Activated naive CD4-positive, alpha-beta T cell treated with anti-CD3 and anti-CD28 coated beads, Interleukin-2, amount 50 U/mL, for 24 hours (primary cell): ENCODE measurements at regions not wholly inside any gene's neighbourhood (a gene's known extent, or its start where the extent isn't known, plus 50 kb on each side); places are given as distances from the start of the nearest gene placed in this dataset.

Experiments
- H3K27ac Mint-ChIP-seq: one replicate; pipeline ENCODE4 v1.8.0; 2021; ENCODE audit warnings: mild to moderate bottlenecking, mixed read lengths
- H3K27me3 Mint-ChIP-seq: one replicate; pipeline ENCODE4 v1.8.0; 2021; ENCODE audit warnings: mixed read lengths
- H3K36me3 Mint-ChIP-seq: one replicate; pipeline ENCODE4 v1.8.0; 2021; ENCODE audit warnings: mixed read lengths
- H3K4me1 Mint-ChIP-seq: one replicate; pipeline ENCODE4 v1.8.0; 2021; ENCODE audit warnings: mixed read lengths
- H3K4me3 Mint-ChIP-seq: one replicate; pipeline ENCODE4 v1.8.0; 2021; ENCODE audit warnings: mild to moderate bottlenecking, mixed read lengths
- H3K9me3 Mint-ChIP-seq: one replicate; pipeline ENCODE4 v1.8.0; 2021; ENCODE audit warnings: mixed read lengths

GRCh38 chr5:143761663-143762062 is 50.3 kb upstream of the HMHB1 start:
- no peaks in the 10 kb centered on the region for H3K4me1 Mint-ChIP-seq
- H3K9me3 Mint-ChIP-seq, result no peaks in the 10 kb centered on the region
- peaks cover 6% of the 10 kb centered on the region for H3K27me3 Mint-ChIP-seq
- H3K27ac Mint-ChIP-seq, result no peak overlapping the region
- H3K36me3 Mint-ChIP-seq, result no peaks in the 10 kb centered on the region
- H3K4me3 Mint-ChIP-seq, result no peak overlapping the region

GRCh38 chr5:143760755-143761154 is 51.2 kb upstream of the HMHB1 start:
- Mint-ChIP-seq H3K9me3 (no peaks in the 10 kb centered on the region), H3K36me3 (no peaks in the 10 kb centered on the region), H3K27ac (no peak overlapping the region), H3K4me3 (no peak overlapping the region), H3K27me3 (peaks cover 3% of the 10 kb centered on the region), H3K4me1 (no peaks in the 10 kb centered on the region)

GRCh38 chr5:143760131-143760505 is 51.8 kb upstream of the HMHB1 start:
- no peaks in the 10 kb centered on the region for H3K36me3 Mint-ChIP-seq
- H3K4me1 Mint-ChIP-seq, result no peaks in the 10 kb centered on the region
- H3K27me3 Mint-ChIP-seq, result peaks cover 2% of the 10 kb centered on the region
- H3K27ac Mint-ChIP-seq, result no peak overlapping the region
- H3K4me3 Mint-ChIP-seq, result no peak overlapping the region
- H3K9me3 Mint-ChIP-seq, result no peaks in the 10 kb centered on the region

GRCh38 chr5:143759396-143760130 is 52.4 kb upstream of the HMHB1 start:
- no peaks in the 10 kb centered on the region for H3K36me3 Mint-ChIP-seq
- no peak overlapping the region for H3K27ac Mint-ChIP-seq
- no peak overlapping the region for H3K4me3 Mint-ChIP-seq
- H3K9me3 Mint-ChIP-seq, result no peaks in the 10 kb centered on the region
- H3K4me1 Mint-ChIP-seq, result no peaks in the 10 kb centered on the region
- H3K27me3 Mint-ChIP-seq, result peaks cover 2% of the 10 kb centered on the region

GRCh38 chr5:143758750-143759149 is 53.2 kb upstream of the HMHB1 start:
- Mint-ChIP-seq H3K27ac (no peak overlapping the region), H3K4me1 (no peaks in the 10 kb centered on the region), H3K4me3 (no peak overlapping the region), H3K9me3 (no peaks in the 10 kb centered on the region), H3K36me3 (no peaks in the 10 kb centered on the region), H3K27me3 (peaks cover 2% of the 10 kb centered on the region)

- Mint-ChIP-seq H3K27ac (no peak overlapping the region), H3K9me3 (no peaks in the 10 kb centered on the region), H3K4me1 (no peaks in the 10 kb centered on the region), H3K27me3 (peaks cover 2% of the 10 kb centered on the region), H3K4me3 (no peak overlapping the region), H3K36me3 (no peaks in the 10 kb centered on the region)
Observed at GRCh38 chr5:143758015-143758414, 53.9 kb upstream of the HMHB1 start.

GRCh38 chr5:143757116-143757515 is 54.8 kb upstream of the HMHB1 start:
- H3K9me3 Mint-ChIP-seq, result no peaks in the 10 kb centered on the region
- no peaks in the 10 kb centered on the region for H3K36me3 Mint-ChIP-seq
- no peak overlapping the region for H3K27ac Mint-ChIP-seq
- H3K27me3 Mint-ChIP-seq, result peaks cover 2% of the 10 kb centered on the region
- H3K4me3 Mint-ChIP-seq, result no peak overlapping the region
- no peaks in the 10 kb centered on the region for H3K4me1 Mint-ChIP-seq

- Mint-ChIP-seq H3K36me3 (no peaks in the 10 kb centered on the region), H3K27me3 (peaks cover 2% of the 10 kb centered on the region), H3K27ac (no peak overlapping the region), H3K4me3 (no peak overlapping the region), H3K4me1 (no peaks in the 10 kb centered on the region), H3K9me3 (no peaks in the 10 kb centered on the region)
Observed at GRCh38 chr5:143755966-143756365, 56.0 kb upstream of the HMHB1 start.

- Mint-ChIP-seq H3K27me3 (peaks cover 1% of the 10 kb centered on the region), H3K9me3 (no peaks in the 10 kb centered on the region), H3K27ac (no peak overlapping the region), H3K36me3 (no peaks in the 10 kb centered on the region), H3K4me1 (no peaks in the 10 kb centered on the region), H3K4me3 (no peak overlapping the region)
Observed at GRCh38 chr5:143752165-143752850, 59.7 kb upstream of the HMHB1 start.

GRCh38 chr5:143751342-143751741 is 60.6 kb upstream of the HMHB1 start:
- no peaks in the 10 kb centered on the region for H3K9me3 Mint-ChIP-seq
- H3K4me3 Mint-ChIP-seq, result no peak overlapping the region
- H3K36me3 Mint-ChIP-seq, result no peaks in the 10 kb centered on the region
- no peaks in the 10 kb centered on the region for H3K4me1 Mint-ChIP-seq
- peaks cover 1% of the 10 kb centered on the region for H3K27me3 Mint-ChIP-seq
- H3K27ac Mint-ChIP-seq, result no peak overlapping the region

- Mint-ChIP-seq H3K27me3 (peaks cover 2% of the 10 kb centered on the region), H3K27ac (no peak overlapping the region), H3K36me3 (no peaks in the 10 kb centered on the region), H3K4me1 (no peaks in the 10 kb centered on the region), H3K9me3 (no peaks in the 10 kb centered on the region), H3K4me3 (no peak overlapping the region)
Observed at GRCh38 chr5:143749581-143750205, 62.3 kb upstream of the HMHB1 start.

- Mint-ChIP-seq H3K27ac (no peak overlapping the region), H3K4me1 (no peaks in the 10 kb centered on the region), H3K27me3 (peaks cover 2% of the 10 kb centered on the region), H3K9me3 (no peaks in the 10 kb centered on the region), H3K4me3 (no peak overlapping the region), H3K36me3 (no peaks in the 10 kb centered on the region)
Observed at GRCh38 chr5:143748516-143748915, 63.4 kb upstream of the HMHB1 start.

GRCh38 chr5:143742951-143743350 is 69.0 kb upstream of the HMHB1 start:
- H3K4me3 Mint-ChIP-seq, result no peak overlapping the region
- H3K4me1 Mint-ChIP-seq, result peaks cover 4% of the 10 kb centered on the region
- H3K27me3 Mint-ChIP-seq, result peaks cover 1% of the 10 kb centered on the region
- H3K27ac Mint-ChIP-seq, result no peak overlapping the region
- H3K9me3 Mint-ChIP-seq, result no peaks in the 10 kb centered on the region
- H3K36me3 Mint-ChIP-seq, result no peaks in the 10 kb centered on the region

GRCh38 chr5:143741421-143741820 is 70.5 kb upstream of the HMHB1 start:
- H3K27me3 Mint-ChIP-seq, result peaks cover 1% of the 10 kb centered on the region
- no peak overlapping the region for H3K27ac Mint-ChIP-seq
- peaks cover 4% of the 10 kb centered on the region for H3K4me1 Mint-ChIP-seq
- no peaks in the 10 kb centered on the region for H3K9me3 Mint-ChIP-seq
- H3K4me3 Mint-ChIP-seq, result no peak overlapping the region
- H3K36me3 Mint-ChIP-seq, result no peaks in the 10 kb centered on the region

GRCh38 chr5:143740956-143741355 is 71.0 kb upstream of the HMHB1 start:
- no peak overlapping the region for H3K4me3 Mint-ChIP-seq
- H3K27ac Mint-ChIP-seq, result no peak overlapping the region
- H3K4me1 Mint-ChIP-seq, result peaks cover 4% of the 10 kb centered on the region
- H3K9me3 Mint-ChIP-seq, result no peaks in the 10 kb centered on the region
- no peaks in the 10 kb centered on the region for H3K36me3 Mint-ChIP-seq
- H3K27me3 Mint-ChIP-seq, result peaks cover 1% of the 10 kb centered on the region

GRCh38 chr5:143739746-143740145 is 72.2 kb upstream of the HMHB1 start:
- no peak overlapping the region for H3K4me3 Mint-ChIP-seq
- H3K4me1 Mint-ChIP-seq, result peaks cover 4% of the 10 kb centered on the region
- no peaks in the 10 kb centered on the region for H3K36me3 Mint-ChIP-seq
- no peaks in the 10 kb centered on the region for H3K9me3 Mint-ChIP-seq
- H3K27ac Mint-ChIP-seq, result no peak overlapping the region
- H3K27me3 Mint-ChIP-seq, result no peaks in the 10 kb centered on the region
